ENCODE measurements at regions not wholly inside any gene's neighbourhood (a gene's known extent, or its start where the extent isn't known, plus 50 kb on each side); places are given as distances from the start of the nearest gene placed in this dataset.
"Not testable (repeated sequence)": the region's sequence is repeated elsewhere in the genome, so short reads cannot be mapped to it uniquely, and the experiment has no call there.

- TF ChIP-seq, protein P1, sequence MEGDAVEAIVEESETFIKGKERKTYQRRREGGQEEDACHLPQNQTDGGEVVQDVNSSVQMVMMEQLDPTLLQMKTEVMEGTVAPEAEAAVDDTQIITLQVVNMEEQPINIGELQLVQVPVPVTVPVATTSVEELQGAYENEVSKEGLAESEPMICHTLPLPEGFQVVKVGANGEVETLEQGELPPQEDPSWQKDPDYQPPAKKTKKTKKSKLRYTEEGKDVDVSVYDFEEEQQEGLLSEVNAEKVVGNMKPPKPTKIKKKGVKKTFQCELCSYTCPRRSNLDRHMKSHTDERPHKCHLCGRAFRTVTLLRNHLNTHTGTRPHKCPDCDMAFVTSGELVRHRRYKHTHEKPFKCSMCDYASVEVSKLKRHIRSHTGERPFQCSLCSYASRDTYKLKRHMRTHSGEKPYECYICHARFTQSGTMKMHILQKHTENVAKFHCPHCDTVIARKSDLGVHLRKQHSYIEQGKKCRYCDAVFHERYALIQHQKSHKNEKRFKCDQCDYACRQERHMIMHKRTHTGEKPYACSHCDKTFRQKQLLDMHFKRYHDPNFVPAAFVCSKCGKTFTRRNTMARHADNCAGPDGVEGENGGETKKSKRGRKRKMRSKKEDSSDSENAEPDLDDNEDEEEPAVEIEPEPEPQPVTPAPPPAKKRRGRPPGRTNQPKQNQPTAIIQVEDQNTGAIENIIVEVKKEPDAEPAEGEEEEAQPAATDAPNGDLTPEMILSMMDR (IDR thresholded peaks at IDR 0.05; ENCODE audit: low read depth, low read length): no peak
- TF ChIP-seq POLR2A (IDR thresholded peaks at IDR 0.05; ENCODE audit: extremely low read depth, insufficient read length): no peak
- no peak for TF ChIP-seq MAX (IDR thresholded peaks at IDR 0.05; ENCODE audit: low read depth, low read length)
- TF ChIP-seq MYC (IDR thresholded peaks at IDR 0.05; ENCODE audit: low read depth, low read length): no peak
- DNase-seq (ENCODE audit: low read depth): no peak
- no peak overlapping the region for H3K4me3 ChIP-seq (ENCODE audit: low read depth, low read length)
Measured at GRCh38 chr22:47613606-47614350, 851.3 kb downstream of the TBC1D22A start.

DNA sequence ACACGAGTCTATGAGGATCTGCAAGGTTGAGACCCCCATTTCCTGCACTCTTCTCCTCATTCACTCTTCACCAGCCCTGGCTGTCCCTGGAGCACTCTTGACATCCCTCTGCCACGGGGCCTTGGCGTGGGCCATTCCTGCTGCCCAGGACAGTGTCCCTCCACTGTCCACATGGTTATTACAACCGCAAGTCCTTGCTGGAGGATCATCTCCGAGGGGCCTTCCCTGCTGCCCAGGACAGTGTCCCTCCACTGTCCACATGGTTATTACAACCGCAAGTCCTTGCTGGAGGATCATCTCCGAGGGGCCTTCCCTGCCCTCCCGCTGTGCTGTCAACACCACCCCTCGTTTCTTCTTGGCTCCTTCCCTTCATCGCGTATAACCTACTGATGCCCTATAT, 850.7 kb downstream of the TBC1D22A start:
- DNase-seq (ENCODE audit: low read depth); H3K4me3 ChIP-seq (ENCODE audit: low read depth, low read length): not testable (repeated sequence)

- no peak for TF ChIP-seq MYC (IDR thresholded peaks at IDR 0.05; ENCODE audit: low read depth, low read length)
- TF ChIP-seq, protein P1 (IDR thresholded peaks at IDR 0.05; ENCODE audit: low read depth, low read length): no peak
- no peak overlapping the region for H3K4me3 ChIP-seq (ENCODE audit: low read depth, low read length)
- DNase-seq (ENCODE audit: low read depth): no peak
Measured at GRCh38 chr22:47612311-47612910, 850.0 kb downstream of the TBC1D22A start.

GRCh38 chr22:47610764-47611163, 848.3 kb downstream of the TBC1D22A start:
- H3K4me3 ChIP-seq (ENCODE audit: low read depth, low read length): no peak overlapping the region
- TF ChIP-seq MAX (IDR thresholded peaks at IDR 0.05; ENCODE audit: low read depth, low read length): no peak
- TF ChIP-seq, protein P1 (IDR thresholded peaks at IDR 0.05; ENCODE audit: low read depth, low read length): no peak
- TF ChIP-seq POLR2A (IDR thresholded peaks at IDR 0.05; ENCODE audit: extremely low read depth, insufficient read length): no peak
- TF ChIP-seq MYC (IDR thresholded peaks at IDR 0.05; ENCODE audit: low read depth, low read length): no peak
- DNase-seq (ENCODE audit: low read depth): peak; percentile 6

DNA sequence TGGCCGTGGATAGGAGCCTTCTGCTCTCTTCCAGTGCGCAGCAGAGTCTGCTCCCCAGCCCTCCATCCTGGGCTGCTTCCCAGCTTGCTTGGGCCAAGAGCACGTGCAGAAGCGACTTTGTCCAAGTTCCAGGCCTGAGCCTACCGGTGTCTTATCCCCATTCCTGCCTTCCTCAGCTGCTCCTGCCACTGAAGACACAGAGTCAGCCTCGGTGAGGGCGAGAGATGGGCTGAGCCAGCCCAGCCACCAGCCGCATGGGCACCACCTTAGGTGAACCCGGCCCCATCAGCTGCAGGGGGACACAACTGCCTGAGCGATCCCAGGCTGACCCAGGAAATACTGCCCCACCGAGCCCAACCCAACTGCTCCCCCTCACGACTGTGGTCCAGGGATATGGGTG, 847.8 kb downstream of the TBC1D22A start:
- no peak for TF ChIP-seq POLR2A (IDR thresholded peaks at IDR 0.05; ENCODE audit: extremely low read depth, insufficient read length)
- TF ChIP-seq, protein P1 (IDR thresholded peaks at IDR 0.05; ENCODE audit: low read depth, low read length): no peak
- TF ChIP-seq MAX (IDR thresholded peaks at IDR 0.05; ENCODE audit: low read depth, low read length): no peak
- no peak for TF ChIP-seq MYC (IDR thresholded peaks at IDR 0.05; ENCODE audit: low read depth, low read length)

GRCh38 chr22:47609653-47610052, 847.2 kb downstream of the TBC1D22A start:
- no peak overlapping the region for H3K4me3 ChIP-seq (ENCODE audit: low read depth, low read length)
- TF ChIP-seq MAX (IDR thresholded peaks at IDR 0.05; ENCODE audit: low read depth, low read length) (no peak), MYC (IDR thresholded peaks at IDR 0.05; ENCODE audit: low read depth, low read length) (no peak), POLR2A (IDR thresholded peaks at IDR 0.05; ENCODE audit: extremely low read depth, insufficient read length) (no peak)
- TF ChIP-seq, protein P1 (IDR thresholded peaks at IDR 0.05; ENCODE audit: low read depth, low read length): no peak
- DNase-seq (ENCODE audit: low read depth): no peak

More for the DNA sequence above, 847.8 kb downstream of the TBC1D22A start:
- DNase-seq (ENCODE audit: low read depth): no peak
- no peak overlapping the region for H3K4me3 ChIP-seq (ENCODE audit: low read depth, low read length)

Measured in NB4 (cell line).